ENCODE measurements at regions not wholly inside any gene's neighbourhood (a gene's known extent, or its start where the extent isn't known, plus 50 kb on each side); places are given as distances from the start of the nearest gene placed in this dataset.

DNA sequence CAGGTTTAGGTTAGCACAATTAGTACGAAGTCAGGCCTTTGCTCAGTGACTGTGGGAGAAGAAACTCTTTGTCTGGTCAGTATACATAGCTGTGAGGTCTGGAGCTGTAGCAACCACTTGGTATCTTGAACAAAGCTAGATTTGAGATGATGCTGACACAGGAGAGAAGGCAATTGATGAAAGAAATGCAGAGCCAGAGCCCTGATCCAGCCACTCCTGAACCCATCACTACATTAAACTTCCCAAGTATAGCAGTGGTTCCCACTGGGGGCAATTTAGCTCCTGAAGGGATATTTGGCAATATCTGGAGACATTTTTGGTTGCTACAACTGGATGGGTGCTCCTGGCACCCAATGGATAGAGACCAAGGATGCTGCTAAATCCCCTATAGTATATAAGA, 143.9 kb upstream of the SPRED2 start:
- TF ChIP-seq POLR2AphosphoS5 (IDR thresholded peaks at IDR 0.05; ENCODE audit: low read depth, low read length) = no peak
- no peak for TF ChIP-seq MAFK (IDR thresholded peaks at IDR 0.05; ENCODE audit: low read depth, low read length)
- no peak for TF ChIP-seq RFX5 (IDR thresholded peaks at IDR 0.05; ENCODE audit: borderline replicate concordance, low read depth, low read length)
- TF ChIP-seq CREB1 (IDR thresholded peaks at IDR 0.05) = no peak
- TF ChIP-seq EP300 (IDR thresholded peaks at IDR 0.05; ENCODE audit: borderline replicate concordance in 1 of 2, low read depth in 2 of 2, low read length in 2 of 2) = no peak
- no peak for TF ChIP-seq RBBP5 (IDR thresholded peaks at IDR 0.05; ENCODE audit: borderline replicate concordance, low read depth, low read length)
- TF ChIP-seq SUZ12 (IDR thresholded peaks at IDR 0.05; ENCODE audit: low read length) = no peak
